Sigmoid colon (tissue), 6 donors: ENCODE measurements at regions not wholly inside any gene's neighbourhood (a gene's known extent, or its start where the extent isn't known, plus 50 kb on each side); places are given as distances from the start of the nearest gene placed in this dataset.

Experiments
- DNase-seq: peaks from one replicate; pipeline ENCODE4 v3.0.0-alpha.2; 2019
- H3K27ac ChIP-seq, 4 donors: fragments of 200-600 bp; sonication (generic); one replicate each; pipeline ENCODE4 v1.5.1; 2016 to 2019; ENCODE audit warnings: mild to moderate bottlenecking in 1 of 4
- H3K27me3 ChIP-seq, 3 donors: fragments of 200-600 bp; sonication (generic); one replicate each; pipeline ENCODE4 v1.5.1; 2019; ENCODE audit warnings: mild to moderate bottlenecking in 1 of 3
- H3K36me3 ChIP-seq, 4 donors: fragments of 200-600 bp; sonication (generic); one replicate each; pipeline ENCODE4 v1.5.1; 2016 to 2019
- H3K4me1 ChIP-seq, 4 donors: fragments of 200-600 bp; sonication (generic); one replicate each; pipeline ENCODE4 v1.5.1; 2017 to 2019
- H3K4me3 ChIP-seq, 4 donors: fragments of 200-600 bp; sonication (generic); one replicate each; pipeline ENCODE4 v1.5.1; 2017 to 2019; ENCODE audit warnings: mild to moderate bottlenecking in 2 of 4, moderate library complexity in 1 of 4
- H3K9me3 ChIP-seq, 4 donors: fragments of 200-600 bp in 3 of 4; sonication (generic) in 3 of 4; one replicate each; pipeline versions ENCODE4 v1.5.1 to v1.6.1; 2013 to 2019
- EP300 ChIP-seq, 4 donors: sonication (generic); formaldehyde crosslinking; IDR thresholded peaks; one replicate each; pipeline ENCODE4 v1.6.1; 2017; ENCODE audit warnings: antibody characterized with exemption in 4 of 4
- POLR2A ChIP-seq, 2 donors: fragments of 450-650 bp; IDR thresholded peaks; one replicate each; pipeline ENCODE4 v1.6.1; 2016; ENCODE audit warnings: antibody characterized with exemption in 2 of 2, mild to moderate bottlenecking in 2 of 2, moderate library complexity in 2 of 2
- POLR2AphosphoS5 ChIP-seq, 4 donors: sonication (generic); formaldehyde crosslinking; IDR thresholded peaks; one replicate each; pipeline ENCODE4 v1.6.1; 2017; ENCODE audit warnings: antibody characterized with exemption in 4 of 4
- WGBS, 2 donors: extraction: QIAGEN DNeasy Blood & Tissue Kit; methylation state at CpG; one replicate each; pipeline ENCODE4 v1.1.7; 2013; 5-methylcytosine and 5-hydroxymethylcytosine counted together
- intact Hi-C: fragments of 100-400 bp; cut with DNase I; formaldehyde crosslinking; loops from one replicate; pipeline ENCODE4 v1.15.1; 2023
- TF ChIP-seq, protein P1 (sequence below), 4 experiments: fragments of 450-650 bp in 3 of 4; fragments of 200-600 bp in 1 of 4; IDR thresholded peaks; one replicate each; pipeline ENCODE4 v1.5.1; 2016 to 2019; ENCODE audit warnings: antibody characterized with exemption in 4 of 4, mild to moderate bottlenecking in 3 of 4, moderate library complexity in 2 of 4
- donor health status: healthy with polysubstance abuse.
- donor health status: healthy.

DNA sequence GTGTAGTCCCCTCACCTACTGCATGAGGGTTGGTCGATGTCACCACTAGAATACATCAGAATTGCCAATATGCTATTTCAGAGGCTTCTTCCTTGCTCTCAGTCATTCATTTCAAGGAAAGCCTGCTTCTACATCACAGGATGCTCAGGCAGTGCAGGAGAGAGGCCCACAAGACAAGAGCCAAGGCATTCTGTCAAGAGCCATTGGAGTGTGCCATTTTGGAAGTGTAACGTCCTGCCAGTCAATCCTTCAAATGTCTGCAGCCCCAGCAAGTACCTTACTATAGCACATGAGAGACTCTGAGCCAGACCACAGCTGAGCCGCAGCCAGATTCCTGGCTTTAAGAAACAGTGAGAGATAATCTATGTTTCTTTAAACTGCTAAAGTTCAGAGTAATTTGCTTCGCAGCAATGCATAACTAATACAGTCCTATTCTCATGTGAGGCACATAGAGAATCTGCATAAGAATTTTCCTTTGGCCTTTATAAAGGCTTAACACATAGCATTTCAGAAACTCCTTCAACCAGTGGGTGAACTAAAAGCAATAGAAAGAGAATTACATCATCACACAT lies 166.5 kb upstream of the GNAI1 start:
- 67 to 80% methylated on average over 4 of the region's 4 CpGs for WGBS, 2 donors
- no peak for DNase-seq
- no peak overlapping the region for H3K4me3 ChIP-seq
- no peaks in the 10 kb centered on the region for H3K36me3 ChIP-seq
- H3K27me3 ChIP-seq = no peaks in the 10 kb centered on the region
- no peak for TF ChIP-seq POLR2A (IDR thresholded peaks at IDR 0.05)
- TF ChIP-seq EP300 (IDR thresholded peaks at IDR 0.05) = no peak
- TF ChIP-seq, protein P1, sequence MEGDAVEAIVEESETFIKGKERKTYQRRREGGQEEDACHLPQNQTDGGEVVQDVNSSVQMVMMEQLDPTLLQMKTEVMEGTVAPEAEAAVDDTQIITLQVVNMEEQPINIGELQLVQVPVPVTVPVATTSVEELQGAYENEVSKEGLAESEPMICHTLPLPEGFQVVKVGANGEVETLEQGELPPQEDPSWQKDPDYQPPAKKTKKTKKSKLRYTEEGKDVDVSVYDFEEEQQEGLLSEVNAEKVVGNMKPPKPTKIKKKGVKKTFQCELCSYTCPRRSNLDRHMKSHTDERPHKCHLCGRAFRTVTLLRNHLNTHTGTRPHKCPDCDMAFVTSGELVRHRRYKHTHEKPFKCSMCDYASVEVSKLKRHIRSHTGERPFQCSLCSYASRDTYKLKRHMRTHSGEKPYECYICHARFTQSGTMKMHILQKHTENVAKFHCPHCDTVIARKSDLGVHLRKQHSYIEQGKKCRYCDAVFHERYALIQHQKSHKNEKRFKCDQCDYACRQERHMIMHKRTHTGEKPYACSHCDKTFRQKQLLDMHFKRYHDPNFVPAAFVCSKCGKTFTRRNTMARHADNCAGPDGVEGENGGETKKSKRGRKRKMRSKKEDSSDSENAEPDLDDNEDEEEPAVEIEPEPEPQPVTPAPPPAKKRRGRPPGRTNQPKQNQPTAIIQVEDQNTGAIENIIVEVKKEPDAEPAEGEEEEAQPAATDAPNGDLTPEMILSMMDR (IDR thresholded peaks at IDR 0.05) = no peak
- no peak for TF ChIP-seq POLR2AphosphoS5 (IDR thresholded peaks at IDR 0.05)
- intact Hi-C loops = no loop called here
- no peaks in the 10 kb centered on the region for H3K9me3 ChIP-seq
- H3K27ac ChIP-seq = no peak overlapping the region
- H3K4me1 ChIP-seq = no peaks in the 10 kb centered on the region

DNA sequence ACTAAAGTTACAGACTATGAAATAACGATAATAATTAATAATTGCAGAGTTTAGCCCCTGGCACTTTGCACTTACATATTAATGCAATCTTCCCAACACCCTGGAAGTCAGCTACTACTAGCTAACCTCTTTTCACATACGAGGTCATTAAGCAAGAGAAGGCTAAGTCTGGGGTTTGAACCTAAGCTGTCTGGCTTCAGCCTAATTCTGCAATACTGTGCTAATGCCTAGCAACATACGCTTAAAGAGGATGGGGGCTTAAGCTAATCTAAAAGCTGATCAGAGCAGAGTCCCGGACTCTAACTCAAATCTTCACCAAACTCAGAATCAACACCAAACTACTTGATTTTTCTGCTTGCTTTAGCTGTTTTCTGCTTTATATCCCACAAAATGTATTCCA lies 168.7 kb upstream of the GNAI1 start:
- TF ChIP-seq, protein P1 (IDR thresholded peaks at IDR 0.05) = no peak
- TF ChIP-seq EP300 (IDR thresholded peaks at IDR 0.05) = no peak
- no peak for TF ChIP-seq POLR2A (IDR thresholded peaks at IDR 0.05)
- TF ChIP-seq POLR2AphosphoS5 (IDR thresholded peaks at IDR 0.05) = no peak
- Histone ChIP-seq H3K27ac (no peak overlapping the region), H3K36me3 (no peaks in the 10 kb centered on the region), H3K4me1 (no peaks in the 10 kb centered on the region), H3K27me3 (no peaks in the 10 kb centered on the region), H3K4me3 (no peak overlapping the region), H3K9me3 (no peaks in the 10 kb centered on the region)
- intact Hi-C loops = no loop called here
- DNase-seq = no peak
- WGBS, 2 donors = 85 to 86% methylated on average over 4 of the region's 4 CpGs

DNA sequence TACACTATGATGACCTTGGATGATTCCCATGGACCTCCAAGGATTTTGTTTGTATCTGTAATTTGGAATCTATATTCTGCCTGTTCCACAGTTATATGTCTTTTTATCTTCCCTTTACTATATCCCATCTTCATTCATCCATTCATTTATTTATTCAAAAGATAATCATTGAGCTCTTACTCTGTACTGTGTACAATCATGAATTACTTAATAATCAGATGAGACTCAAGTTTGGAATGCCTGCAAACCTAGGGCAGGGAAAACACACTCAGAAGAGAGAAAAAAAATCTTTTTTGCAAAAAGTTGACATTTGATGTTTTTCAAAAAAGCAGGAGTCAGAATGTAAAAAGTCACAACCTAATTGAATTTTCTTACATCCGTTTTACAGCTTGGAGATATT lies 170.2 kb upstream of the GNAI1 start:
- no peaks in the 10 kb centered on the region for H3K9me3 ChIP-seq
- WGBS, 2 donors = 78 to 83% methylated on average over 1 of the region's 1 CpG
- DNase-seq = no peak
- no peaks in the 10 kb centered on the region for H3K4me1 ChIP-seq
- no peak for TF ChIP-seq POLR2AphosphoS5 (IDR thresholded peaks at IDR 0.05)
- H3K27ac ChIP-seq = no peak overlapping the region
- intact Hi-C loops = no loop called here
- no peak overlapping the region for H3K4me3 ChIP-seq
- H3K36me3 ChIP-seq = no peaks in the 10 kb centered on the region
- no peaks in the 10 kb centered on the region for H3K27me3 ChIP-seq

DNA sequence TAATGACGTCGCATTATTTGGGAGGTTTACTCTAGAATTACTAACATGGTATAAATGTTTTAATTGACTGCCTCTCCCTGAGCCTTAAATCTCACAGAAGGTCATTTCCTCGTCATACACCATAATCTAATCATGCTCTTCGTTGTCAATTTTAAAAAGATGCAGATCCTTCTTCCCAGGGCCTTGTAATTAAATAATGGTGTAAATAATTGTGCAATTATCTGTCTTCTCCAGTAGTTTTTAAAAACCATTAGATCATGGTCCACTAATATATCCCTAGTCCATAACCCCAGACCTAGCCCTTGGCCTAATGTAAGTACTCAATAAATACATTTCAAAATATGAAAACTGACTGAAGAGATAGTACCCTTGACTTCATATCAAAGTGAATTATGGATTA lies 181.5 kb upstream of the GNAI1 start:
- intact Hi-C loops = no loop called here
- 76 to 80% methylated on average over 4 of the region's 4 CpGs for whole genome bisulfite sequencing, 2 donors
- H3K36me3 ChIP-seq = no peaks in the 10 kb centered on the region
- H3K4me3 ChIP-seq = no peak overlapping the region
- TF ChIP-seq EP300 (IDR thresholded peaks at IDR 0.05) (no peak), POLR2AphosphoS5 (IDR thresholded peaks at IDR 0.05) (no peak), POLR2A (IDR thresholded peaks at IDR 0.05) (no peak)
- TF ChIP-seq, protein P1 (IDR thresholded peaks at IDR 0.05) = no peak
- no peak overlapping the region for H3K27ac ChIP-seq
- H3K4me1 ChIP-seq = no peaks in the 10 kb centered on the region
- no peaks in the 10 kb centered on the region for H3K27me3 ChIP-seq
- H3K9me3 ChIP-seq = no peaks in the 10 kb centered on the region
- DNase-seq = no peak

DNA sequence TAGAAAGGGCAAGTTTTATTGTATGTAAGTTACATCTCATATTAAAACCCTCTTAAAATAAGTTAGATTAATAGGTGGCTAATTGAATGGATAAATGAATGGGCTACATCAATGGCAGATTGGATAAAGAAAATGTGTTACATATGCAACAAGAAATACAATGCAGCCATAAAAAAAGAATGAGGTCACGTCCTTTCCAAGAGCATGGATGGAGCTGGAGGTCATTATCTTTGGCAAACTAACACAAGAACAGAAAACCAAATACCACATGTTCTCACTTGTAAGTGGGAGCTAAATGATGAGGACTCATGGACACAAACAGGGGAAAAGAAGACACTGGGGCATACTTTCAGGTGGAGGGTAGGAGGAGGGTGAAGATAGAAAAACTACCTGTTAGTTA lies 182.2 kb upstream of the GNAI1 start:
- Histone ChIP-seq H3K4me3 (no peak overlapping the region), H3K27ac (no peak overlapping the region), H3K36me3 (no peaks in the 10 kb centered on the region), H3K27me3 (no peaks in the 10 kb centered on the region), H3K4me1 (no peaks in the 10 kb centered on the region), H3K9me3 (no peaks in the 10 kb centered on the region)
- no peak for DNase-seq
- WGBS, 2 donors = 65 to 86% methylated on average over 1 of the region's 1 CpG
- intact Hi-C loops = no loop called here
- no peak for TF ChIP-seq POLR2AphosphoS5 (IDR thresholded peaks at IDR 0.05)
- TF ChIP-seq EP300 (IDR thresholded peaks at IDR 0.05) = no peak

DNA sequence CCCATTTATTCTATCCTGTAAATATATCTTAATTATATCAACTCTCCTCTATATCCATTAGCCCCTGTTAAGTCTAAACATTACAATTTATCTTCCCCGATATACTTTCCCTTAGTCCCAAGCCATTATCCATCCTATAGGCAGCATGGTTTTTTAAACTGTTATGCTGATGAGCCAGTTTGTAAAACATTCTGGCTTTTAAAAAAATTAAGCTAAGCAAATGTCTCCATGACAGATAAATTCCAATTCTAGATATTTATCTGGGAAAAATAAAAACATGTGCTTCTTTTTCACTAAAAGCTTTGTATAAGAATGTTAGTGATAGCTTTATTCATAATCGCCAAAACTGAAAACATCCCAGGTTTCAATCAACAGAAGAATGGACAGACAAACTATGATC lies 183.2 kb upstream of the GNAI1 start:
- no peaks in the 10 kb centered on the region for H3K4me1 ChIP-seq

More for the DNA sequence above, 183.2 kb upstream of the GNAI1 start:
- no peak for TF ChIP-seq EP300 (IDR thresholded peaks at IDR 0.05)
- TF ChIP-seq POLR2AphosphoS5 (IDR thresholded peaks at IDR 0.05) = no peak
- no peaks in the 10 kb centered on the region for H3K36me3 ChIP-seq
- no peak overlapping the region for H3K27ac ChIP-seq
- no peak for DNase-seq
- no peaks in the 10 kb centered on the region for H3K27me3 ChIP-seq
- intact Hi-C loops = no loop called here
- H3K4me3 ChIP-seq = no peak overlapping the region
- WGBS, 2 donors = 81 to 94% methylated on average over 2 of the region's 2 CpGs
- no peaks in the 10 kb centered on the region for H3K9me3 ChIP-seq
